Neural progenitor cell (in vitro differentiated cells): ENCODE measurements at regions not wholly inside any gene's neighbourhood (a gene's known extent, or its start where the extent isn't known, plus 50 kb on each side); places are given as distances from the start of the nearest gene placed in this dataset.
A peak's percentile ranks its signal among the peaks of the same experiment; 100 is the strongest.

Source experiments
- DNase-seq: peaks from one replicate; pipeline ENCODE4 v3.0.0-alpha.2; 2016; ENCODE audit warnings: low spot score
- H2AFZ ChIP-seq: fragments of 200-600 bp; sonication (generic); replicated peaks from 2 replicates; pipeline ENCODE4 v1.6.1; 2016; ENCODE audit warnings: antibody characterized with exemption
- H3F3A ChIP-seq: fragments of 200-600 bp; sonication (generic); 2 replicates; pipeline ENCODE4 v1.6.1; 2016; ENCODE audit warnings: antibody characterized with exemption, low read depth
- H3K27ac ChIP-seq: fragments of 200-600 bp; sonication (generic); 2 replicates; pipeline ENCODE4 v1.5.1; 2016; ENCODE audit warnings: mild to moderate bottlenecking
- H3K27me3 ChIP-seq: fragments of 200-600 bp; sonication (generic); 2 replicates; pipeline ENCODE4 v1.6.1; 2016; ENCODE audit warnings: mild to moderate bottlenecking, moderate library complexity
- H3K36me3 ChIP-seq: fragments of 200-600 bp; sonication (generic); 2 replicates; pipeline ENCODE4 v1.5.1; 2016
- H3K4me1 ChIP-seq: fragments of 200-600 bp; sonication (generic); 2 replicates; pipeline ENCODE4 v1.6.1; 2016; ENCODE audit warnings: mixed run types
- H3K4me2 ChIP-seq: fragments of 200-600 bp; sonication (generic); 2 replicates; pipeline ENCODE4 v1.6.1; 2016
- H3K4me3 ChIP-seq: fragments of 200-600 bp; sonication (generic); 2 replicates; pipeline ENCODE4 v1.5.1; 2016
- H3K79me2 ChIP-seq: fragments of 200-600 bp; sonication (generic); 2 replicates; pipeline ENCODE4 v1.6.1; 2016; ENCODE audit warnings: low read depth
- H3K9ac ChIP-seq: fragments of 200-600 bp; sonication (generic); 2 replicates; pipeline ENCODE4 v1.6.1; 2016
- H3K9me3 ChIP-seq: fragments of 200-600 bp; sonication (generic); 2 replicates; pipeline ENCODE4 v1.5.1; 2016; ENCODE audit warnings: low read depth
- H4K20me1 ChIP-seq: fragments of 200-600 bp; sonication (generic); 2 replicates; pipeline ENCODE4 v1.6.1; 2016; ENCODE audit warnings: low read depth
- H3K27ac Mint-ChIP-seq: 3 replicates; pipeline ENCODE4 v1.8.0; 2021; ENCODE audit warnings: mixed read lengths
- H3K27me3 Mint-ChIP-seq: 2 replicates; pipeline ENCODE4 v1.8.0; 2022; ENCODE audit warnings: low read depth, mild to moderate bottlenecking, inconsistent platforms, moderate library complexity, mixed read lengths; ENCODE audit not compliant: insufficient read depth
- H3K36me3 Mint-ChIP-seq: 3 replicates; pipeline ENCODE4 v1.8.0; 2021; ENCODE audit warnings: mixed read lengths
- H3K4me1 Mint-ChIP-seq: 3 replicates; pipeline ENCODE4 v1.8.0; 2021; ENCODE audit warnings: mixed read lengths
- H3K4me3 Mint-ChIP-seq: 3 replicates; pipeline ENCODE4 v1.8.0; 2021; ENCODE audit warnings: mild to moderate bottlenecking, moderate library complexity, mixed read lengths
- H3K9me3 Mint-ChIP-seq: 3 replicates; pipeline ENCODE4 v1.8.0; 2020; ENCODE audit warnings: mixed read lengths
- CTCF ChIP-seq: fragments of 200-600 bp; sonication (generic); IDR thresholded peaks from 2 replicates; pipeline ENCODE4 v1.5.1; 2017; ENCODE audit warnings: antibody characterized with exemption, mild to moderate bottlenecking
- EZH2 ChIP-seq: fragments of 200-600 bp; sonication (generic); IDR thresholded peaks from 2 replicates; pipeline ENCODE4 v1.6.1; 2017; ENCODE audit warnings: antibody characterized with exemption, mild to moderate bottlenecking, moderate library complexity
- EZH2phosphoT487 ChIP-seq: fragments of 200-600 bp; sonication (generic); IDR thresholded peaks from 2 replicates; pipeline ENCODE4 v1.6.1; 2017; ENCODE audit warnings: antibody characterized with exemption

- no peaks in the 10 kb centered on the region for H3K27me3 ChIP-seq
- Mint-ChIP-seq H3K27me3 (no peaks in the 10 kb centered on the region), H3K36me3 (no peaks in the 10 kb centered on the region), H3K27ac (no peak overlapping the region), H3K4me3 (no peak overlapping the region), H3K4me1 (no peaks in the 10 kb centered on the region), H3K9me3 (peaks cover 1% of the 10 kb centered on the region)
- no peak overlapping the region for H3K27ac ChIP-seq
- H3K36me3 ChIP-seq = no peaks in the 10 kb centered on the region
- H4K20me1 ChIP-seq = no peaks in the 10 kb centered on the region
- H3K4me3 ChIP-seq = no peak overlapping the region
- TF ChIP-seq EZH2phosphoT487 (no peak), EZH2 (no peak), CTCF (no peak)
- no peak overlapping the region for H3K4me2 ChIP-seq
- no peaks in the 10 kb centered on the region for H3K9me3 ChIP-seq
- no peaks in the 10 kb centered on the region for H3K79me2 ChIP-seq
- H3F3A ChIP-seq = no peaks in the 10 kb centered on the region
- H3K4me1 ChIP-seq = no peaks in the 10 kb centered on the region
- H2AFZ ChIP-seq = peak overlapping the region; percentile 31
- DNase-seq = no peak
- H3K9ac ChIP-seq = no peak overlapping the region
Measured at GRCh38 chr13:55606045-55606665, 1534.6 kb upstream of the PRR20A start.

DNA sequence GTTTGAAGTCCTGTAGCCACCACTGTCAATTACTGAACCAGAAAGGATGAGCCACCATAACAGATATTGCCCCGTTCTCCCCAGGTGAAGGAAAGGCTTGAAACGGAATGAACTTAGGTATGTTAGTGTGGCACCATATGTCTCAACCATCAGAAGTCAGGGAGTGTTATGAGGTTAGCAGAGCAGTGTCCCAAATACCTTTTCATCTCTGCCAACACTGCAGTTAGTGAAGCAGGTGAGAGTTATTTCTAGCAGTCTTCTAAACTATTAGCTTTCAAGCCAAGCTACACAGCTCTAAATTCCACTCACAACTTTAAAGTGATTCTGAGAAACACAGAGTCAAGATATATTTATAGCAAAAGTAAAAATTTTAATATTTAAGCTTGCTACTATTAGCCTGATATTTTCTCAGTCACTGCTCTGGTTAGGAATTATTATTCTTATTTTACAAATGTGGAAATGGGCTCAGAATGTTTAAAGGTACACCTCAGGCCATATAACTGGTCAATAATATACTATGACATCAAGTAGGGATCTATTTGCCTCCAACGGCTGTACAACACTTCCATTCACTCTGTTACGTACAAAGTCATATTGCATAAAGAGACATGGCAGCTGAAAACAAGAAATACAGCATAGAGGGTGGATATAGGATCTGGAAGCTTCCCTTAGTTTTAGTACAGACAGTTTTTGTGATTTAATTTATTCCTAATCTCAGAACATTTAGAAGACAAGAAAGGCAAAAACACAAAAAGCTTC lies 1527.1 kb upstream of the PRR20A start:
- no peak overlapping the region for H3K27ac Mint-ChIP-seq
- H3K36me3 ChIP-seq = no peaks in the 10 kb centered on the region
- H3K4me1 Mint-ChIP-seq = no peaks in the 10 kb centered on the region
- no peaks in the 10 kb centered on the region for H3K9me3 Mint-ChIP-seq
- H3K9me3 ChIP-seq = no peaks in the 10 kb centered on the region
- H3K27me3 Mint-ChIP-seq = no peaks in the 10 kb centered on the region
- H3F3A ChIP-seq = no peaks in the 10 kb centered on the region
- no peaks in the 10 kb centered on the region for H3K27me3 ChIP-seq
- H4K20me1 ChIP-seq = no peaks in the 10 kb centered on the region
- TF ChIP-seq EZH2 = no peak
- no peak for TF ChIP-seq EZH2phosphoT487
- TF ChIP-seq CTCF = no peak
- H3K79me2 ChIP-seq = no peaks in the 10 kb centered on the region
- H3K36me3 Mint-ChIP-seq = no peaks in the 10 kb centered on the region
- no peak overlapping the region for H3K4me3 ChIP-seq
- no peak overlapping the region for H3K9ac ChIP-seq
- H2AFZ ChIP-seq = no peak overlapping the region
- H3K4me3 Mint-ChIP-seq = no peak overlapping the region
- no peak overlapping the region for H3K4me2 ChIP-seq
- no peaks in the 10 kb centered on the region for H3K4me1 ChIP-seq
- DNase-seq = no peak
- no peak overlapping the region for H3K27ac ChIP-seq

DNA sequence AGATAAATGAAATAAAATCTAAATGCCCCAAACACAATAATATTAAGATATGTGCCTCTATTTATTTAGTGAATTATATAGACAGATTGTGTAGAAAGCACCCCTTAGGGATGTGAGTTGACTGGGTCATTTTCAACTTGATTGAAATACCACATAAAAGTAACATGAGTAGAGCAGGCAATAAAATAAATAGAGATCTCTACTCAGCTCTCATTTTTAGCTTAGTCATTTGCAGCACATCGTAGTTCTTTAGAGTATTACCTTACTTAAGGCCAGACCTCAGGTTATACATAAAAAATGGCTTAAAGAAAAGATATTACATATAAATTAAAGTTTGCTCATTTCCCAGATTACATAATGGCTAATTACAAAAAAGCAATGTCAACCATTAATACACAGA lies 1525.6 kb upstream of the PRR20A start:
- no peaks in the 10 kb centered on the region for H3K4me1 ChIP-seq
- no peaks in the 10 kb centered on the region for H3K36me3 Mint-ChIP-seq
- no peak overlapping the region for H3K4me3 Mint-ChIP-seq
- no peak overlapping the region for H2AFZ ChIP-seq
- no peak overlapping the region for H3K27ac ChIP-seq
- H3K9ac ChIP-seq = no peak overlapping the region
- H3K9me3 Mint-ChIP-seq = no peaks in the 10 kb centered on the region
- H3K36me3 ChIP-seq = no peaks in the 10 kb centered on the region
- H3K27me3 Mint-ChIP-seq = no peaks in the 10 kb centered on the region
- no peak overlapping the region for H3K4me3 ChIP-seq
- no peaks in the 10 kb centered on the region for H3K27me3 ChIP-seq
- no peaks in the 10 kb centered on the region for H3K4me1 Mint-ChIP-seq
- H4K20me1 ChIP-seq = no peaks in the 10 kb centered on the region
- no peaks in the 10 kb centered on the region for H3F3A ChIP-seq
- H3K27ac Mint-ChIP-seq = no peak overlapping the region
- no peaks in the 10 kb centered on the region for H3K79me2 ChIP-seq
- no peak for DNase-seq
- no peak overlapping the region for H3K4me2 ChIP-seq
- TF ChIP-seq EZH2 (no peak), EZH2phosphoT487 (no peak), CTCF (no peak)
- no peaks in the 10 kb centered on the region for H3K9me3 ChIP-seq
